Umbilical cord (tissue), 1 donor: ENCODE measurements at regions not wholly inside any gene's neighbourhood (a gene's known extent, or its start where the extent isn't known, plus 50 kb on each side); places are given as distances from the start of the nearest gene placed in this dataset.
"Not testable (repeated sequence)": the region's sequence is repeated elsewhere in the genome, so short reads cannot be mapped to it uniquely, and the experiment has no call there.

Experiments used
- DNase-seq: peaks from one replicate; pipeline ENCODE4 v3.0.0-alpha.2; 2015; ENCODE audit warnings: low spot score

- no peak for DNase-seq
Measured at GRCh38 chr1:96178053-96178452, 543.5 kb upstream of the PTBP2 start.

- no peak for DNase-seq
Measured at GRCh38 chr1:96183485-96183884, 538.1 kb upstream of the PTBP2 start.

GRCh38 chr1:96183928-96184327, 537.7 kb upstream of the PTBP2 start:
- DNase-seq, result no peak

- DNase-seq, result no peak
Measured at GRCh38 chr1:96185181-96185580, 536.4 kb upstream of the PTBP2 start.

GRCh38 chr1:96187020-96187419, 534.6 kb upstream of the PTBP2 start:
- peak; percentile 0 for DNase-seq

GRCh38 chr1:96191165-96191564, 530.4 kb upstream of the PTBP2 start:
- no peak for DNase-seq

GRCh38 chr1:96206451-96206850, 515.1 kb upstream of the PTBP2 start:
- DNase-seq, result no peak

- DNase-seq, result no peak
Measured at GRCh38 chr1:96207936-96208335, 513.6 kb upstream of the PTBP2 start.

GRCh38 chr1:96208428-96208827, 513.2 kb upstream of the PTBP2 start:
- no peak for DNase-seq

GRCh38 chr1:96210054-96210453, 511.5 kb upstream of the PTBP2 start:
- DNase-seq, result no peak

- no peak for DNase-seq
Measured at GRCh38 chr1:96211202-96211601, 510.4 kb upstream of the PTBP2 start.

- no peak for DNase-seq
Measured at GRCh38 chr1:96214982-96215381, 506.6 kb upstream of the PTBP2 start.

GRCh38 chr1:96220651-96221050, 500.9 kb upstream of the PTBP2 start:
- no peak for DNase-seq

- DNase-seq, result no peak
Measured at GRCh38 chr1:96222701-96223100, 498.9 kb upstream of the PTBP2 start.

GRCh38 chr1:96224229-96224628, 497.4 kb upstream of the PTBP2 start:
- not testable (repeated sequence) for DNase-seq

GRCh38 chr1:96233422-96233821, 488.2 kb upstream of the PTBP2 start:
- no peak for DNase-seq

- peak; percentile 68 for DNase-seq
Measured at GRCh38 chr1:96234299-96234698, 487.3 kb upstream of the PTBP2 start.

- DNase-seq, result peak; percentile 75
Measured at GRCh38 chr1:96236156-96236739, 485.3 kb upstream of the PTBP2 start.

GRCh38 chr1:96238426-96238825, 483.2 kb upstream of the PTBP2 start:
- no peak for DNase-seq

GRCh38 chr1:96240438-96240837, 481.1 kb upstream of the PTBP2 start:
- DNase-seq, result no peak

GRCh38 chr1:96253246-96254035, 468.1 kb upstream of the PTBP2 start:
- DNase-seq, result no peak

GRCh38 chr1:96256130-96256790, 465.3 kb upstream of the PTBP2 start:
- DNase-seq, result peak; percentile 71

- no peak for DNase-seq
Measured at GRCh38 chr1:96259399-96259798, 462.2 kb upstream of the PTBP2 start.
